ENCODE measurements at regions not wholly inside any gene's neighbourhood (a gene's known extent, or its start where the extent isn't known, plus 50 kb on each side); places are given as distances from the start of the nearest gene placed in this dataset.
"Not testable (repeated sequence)": the region's sequence is repeated elsewhere in the genome, so short reads cannot be mapped to it uniquely, and the experiment has no call there.

DNA sequence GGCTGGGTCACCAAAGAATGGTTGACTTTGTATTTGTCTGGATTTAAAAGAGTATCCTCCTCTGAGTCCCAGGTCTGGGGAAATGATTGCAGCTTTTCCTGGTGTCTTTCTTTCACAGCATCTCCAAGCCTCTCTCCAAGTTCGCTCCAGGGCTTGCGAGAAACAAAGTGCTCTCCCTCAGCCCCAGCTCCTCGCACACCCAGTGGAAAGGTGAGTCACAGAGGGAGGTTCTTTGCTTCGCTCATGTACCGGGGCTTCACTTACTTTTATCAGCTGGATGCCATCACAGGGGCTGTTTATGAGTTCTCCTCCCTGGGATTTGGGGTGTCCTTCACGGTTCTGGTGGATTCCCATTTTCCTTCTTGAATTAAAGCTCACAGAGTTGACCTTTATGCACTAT lies 252.2 kb upstream of the PLPP4 start:
- no peak for DNase-seq (ENCODE audit: low spot score)

GRCh38 chr10:120205368-120206018 lies 251.5 kb upstream of the PLPP4 start:
- no peak for DNase-seq (ENCODE audit: low spot score)

GRCh38 chr10:120208488-120208887 lies 248.5 kb upstream of the PLPP4 start:
- DNase-seq (ENCODE audit: low spot score): no peak

DNA sequence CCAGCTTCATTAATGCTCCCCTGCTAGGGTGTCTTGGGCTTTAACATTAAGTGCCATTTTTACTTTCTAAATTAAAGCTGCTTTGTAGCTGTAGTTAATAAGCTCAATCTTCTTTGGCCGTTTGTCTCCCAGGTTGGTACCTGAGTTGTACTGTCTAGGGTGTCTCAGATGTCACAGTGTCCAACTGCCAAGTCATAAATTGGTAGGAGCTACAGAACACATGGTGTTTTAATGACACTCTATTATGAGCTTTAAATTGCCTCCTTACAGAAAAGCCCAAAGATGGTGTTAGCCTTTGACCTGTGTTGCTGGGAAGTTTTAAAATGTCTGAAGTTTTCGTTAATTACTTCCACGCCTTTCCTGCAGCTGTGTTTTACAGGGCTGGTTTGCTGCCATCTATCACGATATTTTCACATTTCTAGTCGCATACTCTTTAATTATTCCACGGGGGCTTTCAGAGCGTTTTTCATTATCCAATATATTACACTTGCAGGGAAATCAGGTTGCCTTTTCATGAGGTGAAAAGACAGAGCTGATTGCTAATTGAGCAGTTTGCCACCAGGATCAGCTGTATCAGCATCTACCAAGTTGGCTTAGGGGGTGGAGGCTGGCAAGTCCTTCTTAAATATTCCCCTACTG lies 247.8 kb upstream of the PLPP4 start:
- DNase-seq (ENCODE audit: low spot score): no peak

- no peak for DNase-seq (ENCODE audit: low spot score)
These were observed 244.8 kb upstream of the PLPP4 start for GRCh38 chr10:120212275-120212674.

- not testable (repeated sequence) for DNase-seq (ENCODE audit: low spot score)
These were observed 243.7 kb upstream of the PLPP4 start for GRCh38 chr10:120213283-120213682.

DNA sequence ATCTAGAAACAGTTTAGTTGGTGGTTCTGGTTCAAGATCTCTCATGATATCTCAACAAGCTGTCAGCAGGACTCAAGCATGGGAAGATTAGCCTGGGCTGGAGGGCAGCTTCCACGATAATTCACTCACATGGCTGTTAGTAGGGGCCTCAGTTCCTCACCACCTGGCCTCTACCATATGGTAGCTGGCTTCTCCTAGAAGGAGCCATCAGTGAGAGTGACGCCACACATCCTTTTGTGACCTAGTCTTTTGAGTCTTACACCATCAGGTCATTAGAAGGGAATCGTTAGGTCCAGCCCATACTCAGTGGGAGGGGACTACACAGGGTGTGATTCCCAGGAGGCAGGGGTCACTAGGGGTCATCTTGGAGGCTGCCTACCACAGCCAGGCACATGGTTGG lies 239.3 kb upstream of the PLPP4 start:
- no peak for DNase-seq (ENCODE audit: low spot score)

- DNase-seq (ENCODE audit: low spot score): no peak
These were observed 235.0 kb upstream of the PLPP4 start for GRCh38 chr10:120221873-120222485.

DNA sequence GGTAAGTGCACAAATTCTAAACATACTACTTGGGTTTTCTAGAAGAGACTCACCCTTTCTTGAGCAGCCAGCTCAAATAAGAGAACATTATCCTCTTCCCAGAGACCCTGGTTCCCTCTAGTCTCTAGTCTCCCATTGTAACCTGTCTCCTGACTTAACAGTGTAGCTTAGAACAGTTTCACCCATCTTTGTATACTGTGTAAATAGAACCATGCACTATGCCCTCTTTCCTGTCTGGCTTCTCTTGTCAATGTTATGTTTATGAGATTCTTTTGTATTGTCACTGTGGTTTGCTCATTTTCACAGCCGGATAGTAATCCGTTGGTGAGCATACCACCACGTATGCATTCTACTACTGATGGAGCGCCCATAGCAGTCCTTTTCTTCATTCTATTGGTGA lies 227.4 kb upstream of the PLPP4 start:
- no peak for DNase-seq (ENCODE audit: low spot score)

DNA sequence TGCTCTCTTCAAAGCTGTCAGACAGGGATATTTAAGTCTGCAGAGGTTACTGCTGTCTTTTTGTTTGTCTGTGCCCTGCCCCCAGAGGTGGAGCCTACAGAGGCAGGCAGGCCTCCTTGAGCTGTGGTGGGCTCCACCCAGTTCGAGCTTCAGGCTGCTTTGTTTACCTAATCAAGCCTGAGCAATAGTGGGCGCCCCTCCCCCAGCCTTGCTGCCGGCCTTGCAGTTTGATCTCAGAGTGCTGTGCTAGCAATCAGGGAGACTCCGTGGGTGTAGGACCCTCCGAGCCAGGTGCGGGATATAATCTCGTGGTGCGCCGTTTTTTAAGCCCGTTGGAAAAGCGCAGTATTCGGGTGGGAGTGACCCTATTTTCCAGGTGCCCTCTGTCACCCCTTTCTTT lies 217.3 kb upstream of the PLPP4 start:
- DNase-seq (ENCODE audit: low spot score): not testable (repeated sequence)

DNA sequence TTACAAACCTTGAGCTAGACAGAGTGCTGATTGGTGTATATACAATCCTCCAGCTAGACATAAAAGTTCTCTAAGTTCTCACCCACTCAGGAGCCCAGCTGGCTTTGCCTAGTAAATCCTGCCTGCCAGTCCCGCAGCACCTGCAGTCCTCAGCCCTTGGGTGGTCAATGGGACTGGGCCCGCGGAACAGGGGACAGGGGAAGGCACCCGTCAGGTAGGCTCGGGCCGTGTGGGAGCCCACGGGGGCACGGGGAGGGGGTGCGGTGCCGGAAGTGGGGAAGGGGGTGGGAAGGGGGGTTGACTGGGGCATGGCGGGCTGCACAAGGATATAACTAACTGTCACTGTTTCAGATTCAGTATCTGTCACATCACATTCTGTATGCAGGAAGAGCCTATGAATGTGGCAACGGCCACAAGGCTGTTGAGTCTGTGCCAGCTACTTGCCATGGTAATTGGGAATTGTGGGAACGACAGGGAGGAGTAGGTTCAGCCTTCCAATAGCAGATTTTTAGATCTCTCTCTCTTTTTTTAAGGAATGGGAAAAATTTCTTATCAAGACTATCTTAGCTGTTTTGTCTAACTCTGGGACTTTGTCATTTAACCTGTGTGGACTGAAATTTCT lies 205.1 kb upstream of the PLPP4 start:
- no peak for DNase-seq (ENCODE audit: low spot score)

GRCh38 chr10:120253131-120253530 lies 203.9 kb upstream of the PLPP4 start:
- DNase-seq (ENCODE audit: low spot score): no peak

- DNase-seq (ENCODE audit: low spot score): no peak
These were observed 196.6 kb upstream of the PLPP4 start for GRCh38 chr10:120260456-120260855.

GRCh38 chr10:120262857-120263547 lies 194.0 kb upstream of the PLPP4 start:
- no peak for DNase-seq (ENCODE audit: low spot score)

DNA sequence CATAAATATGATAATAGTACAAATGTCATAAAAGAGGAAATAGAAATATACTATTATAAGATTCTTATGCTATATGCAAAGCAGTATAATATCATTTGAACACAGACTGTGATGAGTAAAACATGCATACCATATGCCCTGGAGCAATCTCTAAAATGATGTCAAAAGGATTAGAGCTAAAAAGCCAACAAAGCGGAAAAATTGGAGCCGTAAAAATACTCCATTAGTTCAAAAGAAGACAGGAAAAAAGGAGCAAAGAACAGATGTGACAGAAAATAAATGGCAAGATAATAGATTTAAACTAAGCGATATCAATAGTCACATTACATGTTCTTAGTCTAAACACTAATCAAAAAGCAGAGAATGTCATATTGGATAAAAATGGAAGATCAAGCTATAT lies 191.0 kb upstream of the PLPP4 start:
- DNase-seq (ENCODE audit: low spot score): no peak

GRCh38 chr10:120270906-120271305 lies 186.1 kb upstream of the PLPP4 start:
- no peak for DNase-seq (ENCODE audit: low spot score)

DNA sequence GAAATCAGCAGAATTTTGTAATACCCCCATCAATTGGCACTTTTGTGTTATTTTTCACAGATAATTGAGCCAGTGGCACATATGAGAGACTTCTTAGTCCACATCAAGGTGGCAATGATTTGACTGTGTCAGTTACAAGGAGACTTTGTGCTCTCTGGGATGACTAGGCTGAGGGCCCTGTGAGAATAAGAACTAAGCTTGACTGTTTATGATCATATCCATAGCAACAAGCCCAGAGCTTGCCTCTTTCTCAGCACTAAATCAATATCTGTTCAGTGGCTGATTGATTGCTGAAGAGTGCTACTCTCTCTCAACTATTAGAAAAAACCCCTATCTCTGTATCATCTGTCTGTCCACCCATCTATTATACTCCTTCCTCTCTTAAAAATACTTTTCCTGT lies 185.3 kb upstream of the PLPP4 start:
- no peak for DNase-seq (ENCODE audit: low spot score)

GRCh38 chr10:120272350-120272749 lies 184.7 kb upstream of the PLPP4 start:
- no peak for DNase-seq (ENCODE audit: low spot score)

DNA sequence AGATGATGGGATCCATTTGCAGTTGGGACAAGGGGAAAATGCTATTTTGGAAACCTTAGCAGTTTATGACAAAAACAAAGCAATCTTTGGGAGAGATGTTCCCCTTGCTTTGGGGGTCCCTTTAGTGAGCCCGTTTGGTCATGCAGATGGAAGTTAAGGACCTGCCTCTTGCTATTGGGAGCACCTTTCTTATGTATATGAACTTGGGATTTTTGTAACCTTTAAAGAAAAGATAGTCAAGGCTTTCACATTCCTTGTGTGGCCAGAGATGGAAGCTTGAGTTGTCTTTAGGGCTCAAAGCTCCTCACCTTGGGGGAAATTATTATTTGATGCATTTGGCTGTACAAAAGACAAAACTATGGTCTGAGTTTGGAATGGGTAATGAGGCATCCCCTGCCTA lies 179.0 kb upstream of the PLPP4 start:
- no peak for DNase-seq (ENCODE audit: low spot score)

GRCh38 chr10:120279196-120279595 lies 177.8 kb upstream of the PLPP4 start:
- no peak for DNase-seq (ENCODE audit: low spot score)

DNA sequence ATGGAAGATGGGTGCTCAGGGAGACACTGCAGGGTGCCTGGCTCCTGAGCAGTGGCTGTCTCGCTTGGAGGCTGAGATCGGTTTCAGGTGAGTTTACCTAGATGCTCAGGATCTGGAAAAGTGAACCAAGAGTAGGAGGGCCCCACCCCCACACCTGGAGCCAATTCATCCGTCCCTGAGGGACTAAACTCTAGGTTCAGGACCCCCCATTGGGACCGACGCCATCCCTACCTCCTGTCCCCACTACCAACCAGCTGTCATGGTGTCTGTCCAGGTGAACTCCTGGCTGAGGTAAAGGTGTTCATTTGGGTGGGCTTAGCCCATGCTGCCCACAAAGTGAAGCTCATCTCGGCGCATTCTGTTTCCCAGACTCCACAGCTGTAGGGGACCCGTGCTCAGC lies 174.6 kb upstream of the PLPP4 start:
- no peak for DNase-seq (ENCODE audit: low spot score)

DNA sequence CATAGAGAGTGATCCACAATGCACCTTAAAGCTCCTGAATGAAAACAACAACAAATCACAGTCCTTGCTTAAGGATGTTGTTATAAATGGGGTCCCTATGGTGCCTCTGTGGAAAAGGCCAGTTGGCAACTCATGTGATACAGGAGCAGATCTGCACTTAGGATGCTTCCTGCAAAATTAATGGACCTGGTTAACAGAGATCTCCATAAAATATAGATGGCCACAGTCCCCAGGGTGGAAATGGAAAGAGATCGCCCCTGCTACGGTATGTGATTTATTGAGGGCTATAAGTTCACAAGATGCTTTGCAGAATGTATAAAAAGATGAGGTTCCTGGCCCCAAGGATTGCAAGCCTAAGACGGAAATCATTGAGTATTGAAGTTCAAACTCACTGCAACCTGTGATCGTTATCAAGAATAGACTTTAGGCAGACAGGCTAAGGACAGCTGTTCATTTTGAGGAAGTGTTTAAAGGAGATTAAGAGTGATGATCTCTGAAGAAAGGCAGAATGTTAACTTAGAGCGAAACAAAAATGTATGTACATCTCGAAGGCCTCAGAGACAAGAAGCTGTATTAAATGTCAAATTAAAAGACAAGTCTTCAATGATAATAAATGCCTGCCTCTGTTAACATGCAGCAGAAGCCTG lies 174.1 kb upstream of the PLPP4 start:
- no peak for DNase-seq (ENCODE audit: low spot score)
